ENCODE measurements at regions not wholly inside any gene's neighbourhood (a gene's known extent, or its start where the extent isn't known, plus 50 kb on each side); places are given as distances from the start of the nearest gene placed in this dataset.

DNA sequence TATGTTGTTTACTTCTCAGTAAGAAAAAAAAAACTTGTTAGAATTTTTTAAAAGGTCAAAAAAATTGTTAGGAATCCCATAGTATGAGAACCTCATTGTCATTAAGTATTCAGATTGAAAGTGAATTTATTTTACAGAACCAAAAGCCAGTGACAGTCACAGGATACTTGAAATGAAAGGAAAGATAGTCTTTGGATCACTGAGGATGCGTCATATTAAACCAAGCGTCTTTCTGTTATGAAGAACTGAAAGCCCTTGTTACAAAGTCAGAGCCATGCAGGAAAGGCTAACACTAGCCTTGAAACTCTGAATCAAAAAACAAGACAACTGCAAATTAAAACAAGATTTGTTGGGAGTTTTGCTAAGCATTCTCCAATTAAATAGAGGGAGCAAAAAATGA, 1348.0 kb upstream of the SLC10A2 start:
- no peak for TF ChIP-seq EZH2 (IDR thresholded peaks at IDR 0.05; ENCODE audit: borderline replicate concordance, low read depth, low read length, severe bottlenecking)
- no peak for TF ChIP-seq CTCF (IDR thresholded peaks at IDR 0.05; ENCODE audit: borderline replicate concordance, extremely low read depth, low read length, poor library complexity, severe bottlenecking)
